Stimulated activated naive CD8-positive, alpha-beta T cell treated with anti-CD3 and anti-CD28 coated beads, Interleukin-15, amount 100 ng/mL, for 72 hours (primary cell): ENCODE measurements at regions not wholly inside any gene's neighbourhood (a gene's known extent, or its start where the extent isn't known, plus 50 kb on each side); places are given as distances from the start of the nearest gene placed in this dataset.
"Not testable (repeated sequence)": the region's sequence is repeated elsewhere in the genome, so short reads cannot be mapped to it uniquely, and the experiment has no call there.

Source experiments
- ATAC-seq: fragments of 150-1000 bp; cut with Tn5 transposase; 2 replicates; pipeline ENCODE4 v1.10.0; 2021; ENCODE audit warnings: mild to moderate bottlenecking, moderate library complexity
- DNase-seq, 2 donors: peaks; one replicate each; pipeline ENCODE4 v3.0.0; 2021 to 2022
- H3K27ac Mint-ChIP-seq, 2 donors: one replicate each; pipeline ENCODE4 v1.8.0; 2022; ENCODE audit warnings: mild to moderate bottlenecking in 2 of 2, mixed read lengths in 2 of 2, moderate library complexity in 2 of 2
- H3K27me3 Mint-ChIP-seq: one replicate; pipeline ENCODE4 v1.8.0; 2022; ENCODE audit warnings: mixed read lengths
- H3K4me1 Mint-ChIP-seq: one replicate; pipeline ENCODE4 v1.8.0; 2022; ENCODE audit warnings: mild to moderate bottlenecking, mixed read lengths
- H3K4me3 Mint-ChIP-seq, 2 donors: one replicate each; pipeline ENCODE4 v1.8.0; 2022; ENCODE audit warnings: mild to moderate bottlenecking in 2 of 2, mixed read lengths in 2 of 2, moderate library complexity in 1 of 2
- H3K9me3 Mint-ChIP-seq, 2 donors: one replicate each; pipeline ENCODE4 v1.8.0; 2022; ENCODE audit warnings: mixed read lengths in 2 of 2

- H3K27ac Mint-ChIP-seq, result peak overlapping the region; percentile 4
- no peak overlapping the region for H3K4me3 Mint-ChIP-seq
- DNase-seq (peak; percentile 12 to 46), ATAC-seq (peak; percentile 83)
- no peaks in the 10 kb centered on the region for H3K4me1 Mint-ChIP-seq
- peaks cover 7 to 21% of the 10 kb centered on the region in 2 donors for H3K9me3 Mint-ChIP-seq
- H3K27me3 Mint-ChIP-seq, result peaks cover 30% of the 10 kb centered on the region
These were observed 61.1 kb upstream of the VAMP7 start for GRCh38 chrX:155819966-155820491.

GRCh38 chrX:155819525-155819924 lies 61.6 kb upstream of the VAMP7 start:
- no peak overlapping the region for H3K27ac Mint-ChIP-seq
- ATAC-seq, result no peak
- H3K27me3 Mint-ChIP-seq, result peaks cover 30% of the 10 kb centered on the region
- H3K4me1 Mint-ChIP-seq, result no peaks in the 10 kb centered on the region
- no peak overlapping the region for H3K4me3 Mint-ChIP-seq
- no peak for DNase-seq
- peaks cover 7 to 16% of the 10 kb centered on the region in 2 donors for H3K9me3 Mint-ChIP-seq

GRCh38 chrX:155814391-155814790 lies 66.8 kb upstream of the VAMP7 start:
- not testable (repeated sequence) for H3K4me1 Mint-ChIP-seq, ATAC-seq
- H3K9me3 Mint-ChIP-seq, result peaks cover 7 to 21% of the 10 kb centered on the region in 2 donors

GRCh38 chrX:155779831-155780230 lies 101.3 kb upstream of the VAMP7 start:
- no peak overlapping the region for H3K27ac Mint-ChIP-seq
- ATAC-seq, result no peak
- no peak for DNase-seq
- peaks cover 0 to 2% of the 10 kb centered on the region in 2 donors for H3K9me3 Mint-ChIP-seq
- H3K4me1 Mint-ChIP-seq, result no peaks in the 10 kb centered on the region
- no peaks in the 10 kb centered on the region for H3K27me3 Mint-ChIP-seq
- H3K4me3 Mint-ChIP-seq, result no peak overlapping the region

More at GRCh38 chrX:155814391-155814790, 66.8 kb upstream of the VAMP7 start:
- not testable (repeated sequence) for H3K27me3 Mint-ChIP-seq, H3K27ac Mint-ChIP-seq, H3K4me3 Mint-ChIP-seq, DNase-seq

GRCh38 chrX:155778844-155779553 lies 102.1 kb upstream of the VAMP7 start:
- H3K9me3 Mint-ChIP-seq, result no peaks in the 10 kb centered on the region
- ATAC-seq (no peak), DNase-seq (no peak)
- no peak overlapping the region for H3K4me3 Mint-ChIP-seq
- H3K27me3 Mint-ChIP-seq, result no peaks in the 10 kb centered on the region
- H3K27ac Mint-ChIP-seq, result no peak overlapping the region
- H3K4me1 Mint-ChIP-seq, result no peaks in the 10 kb centered on the region

- no peaks in the 10 kb centered on the region for H3K27me3 Mint-ChIP-seq
- no peak overlapping the region for H3K27ac Mint-ChIP-seq
- ATAC-seq, result peak; percentile 39
These were observed 106.8 kb upstream of the VAMP7 start for GRCh38 chrX:155774387-155774786.

GRCh38 chrX:155767876-155768769 lies 113.0 kb upstream of the VAMP7 start:
- Mint-ChIP-seq H3K27me3 (no peaks in the 10 kb centered on the region), H3K27ac (peak overlapping the region in 1 of 2 donors; percentile 30), H3K4me1 (peaks cover 8% of the 10 kb centered on the region), H3K9me3 (no peaks in the 10 kb centered on the region), H3K4me3 (peak overlapping the region; percentile 58 to 79)
- ATAC-seq (peak; percentile 26), DNase-seq (no peak)

More at GRCh38 chrX:155774387-155774786, 106.8 kb upstream of the VAMP7 start:
- no peak for DNase-seq
- H3K4me3 Mint-ChIP-seq, result no peak overlapping the region
- H3K4me1 Mint-ChIP-seq, result no peaks in the 10 kb centered on the region
- no peaks in the 10 kb centered on the region for H3K9me3 Mint-ChIP-seq

- Mint-ChIP-seq H3K4me1 (peaks cover 8% of the 10 kb centered on the region), H3K27ac (peak overlapping the region; percentile 35 to 49), H3K4me3 (peak overlapping the region; percentile 58 to 79), H3K9me3 (peaks cover 0 to under 1% of the 10 kb centered on the region in 2 donors), H3K27me3 (no peaks in the 10 kb centered on the region)
- ATAC-seq (peak; percentile 61), DNase-seq (peak in 1 of 2 donors; percentile 10)
These were observed 113.9 kb upstream of the VAMP7 start for GRCh38 chrX:155767051-155767875.

GRCh38 chrX:155766321-155766720 lies 114.8 kb upstream of the VAMP7 start:
- H3K4me3 Mint-ChIP-seq, result no peak overlapping the region
- H3K27ac Mint-ChIP-seq, result no peak overlapping the region

GRCh38 chrX:155761185-155761584 lies 120.0 kb upstream of the VAMP7 start:
- H3K27ac Mint-ChIP-seq, result no peak overlapping the region
- H3K4me3 Mint-ChIP-seq, result no peak overlapping the region
- ATAC-seq (no peak), DNase-seq (no peak)
- peaks cover 12 to 14% of the 10 kb centered on the region in 2 donors for H3K9me3 Mint-ChIP-seq
- no peaks in the 10 kb centered on the region for H3K4me1 Mint-ChIP-seq
- no peaks in the 10 kb centered on the region for H3K27me3 Mint-ChIP-seq

More at GRCh38 chrX:155766321-155766720, 114.8 kb upstream of the VAMP7 start:
- DNase-seq, result no peak
- H3K9me3 Mint-ChIP-seq, result peaks cover 6 to 8% of the 10 kb centered on the region in 2 donors
- peaks cover 8% of the 10 kb centered on the region for H3K4me1 Mint-ChIP-seq
- H3K27me3 Mint-ChIP-seq, result no peaks in the 10 kb centered on the region
- no peak for ATAC-seq

GRCh38 chrX:155757046-155757759 lies 123.9 kb upstream of the VAMP7 start:
- H3K4me3 Mint-ChIP-seq, result no peak overlapping the region
- peaks cover 12 to 13% of the 10 kb centered on the region in 2 donors for H3K9me3 Mint-ChIP-seq
- no peaks in the 10 kb centered on the region for H3K27me3 Mint-ChIP-seq
- no peak overlapping the region for H3K27ac Mint-ChIP-seq
- DNase-seq (no peak), ATAC-seq (no peak)
- no peaks in the 10 kb centered on the region for H3K4me1 Mint-ChIP-seq

- no peaks in the 10 kb centered on the region for H3K4me1 Mint-ChIP-seq
- H3K9me3 Mint-ChIP-seq, result peaks cover 1% of the 10 kb centered on the region in 2 donors
- no peak overlapping the region for H3K4me3 Mint-ChIP-seq
- DNase-seq (no peak), ATAC-seq (no peak)
- no peak overlapping the region for H3K27ac Mint-ChIP-seq
- no peaks in the 10 kb centered on the region for H3K27me3 Mint-ChIP-seq
These were observed 125.3 kb upstream of the VAMP7 start for GRCh38 chrX:155755706-155756337.

GRCh38 chrX:155751131-155751530 lies 130.0 kb upstream of the VAMP7 start:
- Mint-ChIP-seq H3K9me3 (peaks cover 0 to 11% of the 10 kb centered on the region in 2 donors), H3K27ac (no peak overlapping the region), H3K4me1 (no peaks in the 10 kb centered on the region), H3K4me3 (no peak overlapping the region), H3K27me3 (no peaks in the 10 kb centered on the region)
- no peak for ATAC-seq
- DNase-seq, result no peak

- no peak for DNase-seq
These were observed 133.6 kb upstream of the VAMP7 start for GRCh38 chrX:155747520-155747919.

More at GRCh38 chrX:155747520-155747919, 133.6 kb upstream of the VAMP7 start:
- Mint-ChIP-seq H3K27ac (no peak overlapping the region), H3K4me3 (no peak overlapping the region), H3K4me1 (no peaks in the 10 kb centered on the region), H3K27me3 (no peaks in the 10 kb centered on the region), H3K9me3 (peaks cover 0 to 17% of the 10 kb centered on the region in 2 donors)
- ATAC-seq, result no peak
